HG03565 (cell line): ENCODE measurements at regions not wholly inside any gene's neighbourhood (a gene's known extent, or its start where the extent isn't known, plus 50 kb on each side); places are given as distances from the start of the nearest gene placed in this dataset.

ENCODE experiments used
- ATAC-seq: cut with Tn5 transposase; IDR thresholded peaks from one replicate; pipeline ENCODE4 v1.9.1; 2021; ENCODE audit warnings: mild to moderate bottlenecking, moderate library complexity; ENCODE audit not compliant: unreplicated experiment

DNA sequence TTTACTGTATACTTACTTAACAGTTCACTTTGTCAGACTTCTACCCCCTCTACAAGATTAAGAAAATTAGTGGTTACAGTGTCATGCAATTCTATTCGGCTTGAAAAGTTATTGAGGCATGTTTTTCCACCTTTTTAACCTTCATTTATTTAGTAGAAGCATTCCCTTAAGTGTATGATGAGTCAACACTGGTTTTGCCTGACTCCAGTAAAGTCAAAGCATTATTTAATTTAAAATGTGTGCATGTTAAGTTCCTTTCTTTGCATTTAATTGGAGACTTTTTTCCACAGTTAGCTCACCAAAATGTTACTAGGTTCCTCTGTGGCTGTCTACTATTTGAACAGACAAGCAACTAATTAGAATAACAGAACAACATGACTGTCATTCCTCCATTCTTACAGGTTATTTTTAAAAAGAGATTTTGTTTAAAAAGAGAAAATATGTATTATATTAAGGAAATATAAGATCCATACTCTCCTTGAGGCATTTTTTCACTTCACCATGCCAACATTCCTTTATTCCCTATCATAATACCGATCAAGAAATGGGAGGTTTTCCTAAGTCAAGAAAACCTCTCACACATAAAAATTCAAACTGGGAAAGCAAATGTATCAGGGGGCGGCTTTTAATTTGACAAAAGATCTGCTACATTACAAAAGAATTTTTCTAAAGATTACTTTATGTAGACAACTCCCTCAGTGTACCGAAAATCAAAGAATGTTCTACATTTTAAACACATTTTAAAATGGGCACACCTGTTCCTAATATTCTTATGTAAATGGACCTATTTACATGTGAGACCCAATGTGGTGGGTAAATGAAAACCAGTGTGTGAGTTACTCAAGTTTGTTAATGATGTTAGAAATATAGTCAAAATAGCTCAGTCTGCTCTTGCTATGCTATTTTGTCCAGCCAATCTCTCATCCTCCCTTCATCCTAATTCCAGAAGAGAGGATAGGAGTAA lies 361.2 kb downstream of the UTRN start:
- ATAC-seq = no peak

DNA sequence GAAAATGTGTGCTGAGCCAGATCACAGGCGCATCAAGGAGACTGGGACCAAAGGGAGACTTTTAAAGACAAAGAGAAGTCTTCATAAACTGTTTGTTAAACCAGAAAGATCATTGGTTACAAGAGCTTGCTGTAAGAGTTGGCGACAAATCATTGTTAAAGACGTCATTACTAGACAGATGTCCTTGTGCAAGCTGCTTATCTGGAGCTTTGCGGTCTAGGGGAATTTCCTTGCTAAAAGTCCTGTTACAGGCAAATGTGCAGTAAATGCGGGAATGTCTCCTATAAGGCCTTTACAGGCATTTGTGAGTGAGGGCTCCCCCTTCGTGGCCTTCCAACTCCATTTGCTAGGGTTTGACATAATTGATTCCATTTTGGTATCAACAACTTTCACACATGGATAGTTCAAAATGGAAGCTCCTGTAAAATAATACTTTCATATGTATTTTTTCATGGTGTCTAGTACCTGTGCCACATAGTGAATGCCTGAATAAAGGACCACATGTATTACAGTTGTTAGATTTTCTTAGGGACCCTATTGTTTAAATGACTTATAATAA lies 362.4 kb downstream of the UTRN start:
- ATAC-seq = no peak

DNA sequence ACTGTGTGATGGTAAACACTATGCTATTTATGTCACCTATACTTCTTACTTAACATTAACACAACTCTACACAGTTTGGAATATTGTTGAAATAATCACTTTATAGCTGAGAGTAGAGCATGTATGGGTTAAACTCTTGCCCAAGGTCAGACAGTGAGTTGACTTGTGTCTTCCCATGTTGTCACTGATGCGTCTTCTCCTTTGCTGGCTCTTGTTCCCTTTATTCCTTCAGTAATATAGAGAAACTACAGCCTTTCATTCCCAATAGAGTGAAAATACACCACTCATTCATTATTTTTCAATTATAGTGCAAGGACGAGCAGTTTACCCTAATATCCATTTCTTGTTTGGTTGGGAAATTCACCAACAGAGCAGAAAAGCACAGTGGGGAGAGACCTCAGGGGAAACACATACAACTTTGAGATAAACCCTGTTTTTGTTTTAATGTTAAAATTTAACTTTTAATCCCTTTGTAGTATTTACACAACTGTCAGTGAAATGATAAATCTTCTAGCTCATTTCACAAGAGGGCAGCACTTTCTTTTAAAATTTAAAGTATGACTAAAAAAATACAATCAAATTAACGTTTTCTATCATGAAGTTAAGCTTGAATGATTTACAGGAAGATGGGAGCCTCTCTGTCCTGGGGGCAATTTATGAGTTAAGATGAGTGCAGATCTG lies 363.0 kb downstream of the UTRN start:
- no peak for ATAC-seq

DNA sequence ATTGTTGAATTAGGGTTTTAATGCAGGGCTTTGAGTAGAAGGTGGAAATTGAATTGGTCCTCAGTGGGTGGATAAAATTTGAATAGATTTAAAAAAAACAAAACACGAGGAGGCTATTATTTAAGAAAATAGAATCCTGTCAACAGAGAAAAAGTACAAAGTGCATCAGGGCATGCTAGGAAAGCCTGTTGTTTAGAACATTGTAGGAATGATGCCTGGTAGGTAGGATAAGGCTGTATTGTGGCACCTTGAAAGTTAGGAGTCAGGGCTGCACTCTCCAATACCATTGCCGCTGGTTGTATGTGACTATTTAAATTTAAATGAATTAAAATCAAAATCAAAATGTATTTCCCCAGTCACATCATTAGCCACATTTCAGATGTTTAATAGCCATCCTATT lies 363.9 kb downstream of the UTRN start:
- no peak for ATAC-seq

DNA sequence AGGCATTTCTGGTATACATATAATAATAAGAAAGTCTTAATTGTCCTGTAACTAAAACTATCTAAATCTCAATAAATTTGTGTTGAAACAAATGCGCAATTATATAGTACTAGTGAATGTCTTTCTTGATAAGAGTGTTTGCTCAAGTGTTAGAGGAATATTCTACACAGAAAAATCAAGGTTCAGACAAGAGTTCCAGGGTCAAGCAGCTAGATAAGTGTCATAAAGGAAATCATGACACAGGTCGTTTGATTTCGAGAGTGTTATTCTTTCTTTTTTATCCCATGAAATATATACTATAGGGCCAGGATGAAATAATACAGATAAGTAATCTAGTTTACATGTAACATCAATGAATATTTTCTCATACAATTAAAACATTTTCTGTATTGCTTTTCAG lies 366.1 kb downstream of the UTRN start:
- no peak for ATAC-seq

DNA sequence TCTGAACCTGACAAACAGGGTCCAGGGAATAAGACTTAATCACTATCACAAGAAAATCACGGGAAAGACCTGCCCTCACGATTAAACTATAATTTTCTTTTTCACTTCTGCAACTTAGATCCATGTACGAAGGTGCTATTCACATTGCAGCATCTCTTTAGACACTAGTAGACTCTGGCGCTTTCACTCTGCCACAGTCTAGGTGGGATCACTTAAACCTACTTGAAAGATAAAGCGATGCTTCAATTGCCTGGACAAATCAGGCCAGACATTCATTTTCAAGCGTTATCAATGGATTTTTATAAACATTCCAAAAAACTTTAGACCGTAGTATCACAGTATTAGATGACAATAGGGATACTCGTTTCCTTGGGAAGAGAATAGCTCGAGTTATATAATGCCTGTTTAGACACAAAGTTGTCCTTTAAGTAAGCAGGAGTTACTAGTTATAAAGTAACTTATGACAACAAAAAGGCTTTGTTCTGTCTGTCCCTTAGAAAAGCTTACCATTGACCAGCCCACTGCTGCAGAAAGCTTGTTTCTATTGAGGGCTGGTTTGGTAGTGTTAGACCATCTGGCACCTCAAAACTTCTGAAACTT lies 367.3 kb downstream of the UTRN start:
- ATAC-seq = no peak

DNA sequence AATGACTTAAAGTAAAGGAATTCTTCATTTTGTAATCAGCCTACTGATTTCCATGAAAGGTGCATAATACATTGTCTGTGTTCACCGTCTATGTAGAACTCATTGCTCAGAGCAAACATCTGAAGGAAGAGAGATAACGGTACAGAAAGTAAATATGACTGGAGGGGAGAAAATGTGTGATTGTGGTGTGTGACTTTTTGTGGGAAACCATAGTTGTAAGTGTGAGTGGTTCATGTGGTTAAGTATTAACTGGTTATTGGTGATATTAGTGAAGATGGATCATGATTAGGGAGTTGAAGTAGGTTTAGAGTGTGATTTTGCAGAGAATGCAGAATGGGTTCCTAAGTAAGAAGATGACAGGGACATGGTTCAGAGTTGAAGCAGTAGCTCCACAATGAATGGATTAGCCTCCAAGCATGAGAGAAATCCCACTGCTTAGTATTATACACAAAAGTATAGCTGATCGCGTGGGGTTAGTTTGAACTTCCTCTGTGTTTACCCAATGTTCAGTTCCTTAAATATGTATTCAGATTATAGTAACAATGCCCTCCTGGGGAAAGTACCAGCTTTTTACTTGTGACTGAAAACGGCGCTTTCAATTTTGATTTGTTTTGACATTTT lies 368.9 kb downstream of the UTRN start:
- peak; percentile 86 for ATAC-seq

DNA sequence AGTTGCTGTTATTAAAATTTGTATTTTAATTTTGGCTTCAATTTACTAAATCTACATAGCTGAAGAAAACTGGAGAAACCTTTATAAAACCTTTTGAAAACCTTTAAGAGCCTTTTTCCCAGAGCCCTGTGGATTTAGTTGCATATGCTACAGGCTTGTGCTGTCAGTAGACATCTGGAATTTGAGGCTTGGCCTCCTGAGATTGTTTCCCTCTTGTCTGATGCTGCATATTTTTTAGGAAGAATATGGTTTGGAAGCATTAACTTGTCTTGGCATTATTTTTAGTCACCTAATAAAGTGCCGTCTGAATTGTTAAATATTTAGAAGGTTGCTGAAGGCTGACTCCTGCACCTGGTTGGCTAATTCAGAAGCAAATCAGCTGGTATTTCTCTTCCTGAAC lies 369.4 kb downstream of the UTRN start:
- ATAC-seq = no peak

DNA sequence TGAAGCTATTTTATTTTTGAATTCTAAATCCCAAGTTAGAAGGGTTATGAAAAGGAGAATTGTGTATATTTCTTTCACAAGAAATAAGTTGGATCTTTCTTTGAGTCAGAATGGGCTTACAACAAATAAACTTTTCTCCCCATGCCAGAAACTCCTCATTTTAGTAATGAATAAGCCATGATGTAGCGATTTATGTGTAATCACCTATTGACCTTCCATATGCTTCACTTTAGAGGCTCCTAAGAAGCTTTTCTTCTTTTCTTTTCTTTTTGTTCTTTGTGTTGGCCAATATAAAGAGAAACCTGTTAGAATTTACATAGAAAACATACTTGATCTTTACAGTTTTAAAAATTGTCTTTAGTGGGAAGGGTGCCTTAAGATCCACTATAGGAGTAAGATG lies 370.2 kb downstream of the UTRN start:
- ATAC-seq = no peak

DNA sequence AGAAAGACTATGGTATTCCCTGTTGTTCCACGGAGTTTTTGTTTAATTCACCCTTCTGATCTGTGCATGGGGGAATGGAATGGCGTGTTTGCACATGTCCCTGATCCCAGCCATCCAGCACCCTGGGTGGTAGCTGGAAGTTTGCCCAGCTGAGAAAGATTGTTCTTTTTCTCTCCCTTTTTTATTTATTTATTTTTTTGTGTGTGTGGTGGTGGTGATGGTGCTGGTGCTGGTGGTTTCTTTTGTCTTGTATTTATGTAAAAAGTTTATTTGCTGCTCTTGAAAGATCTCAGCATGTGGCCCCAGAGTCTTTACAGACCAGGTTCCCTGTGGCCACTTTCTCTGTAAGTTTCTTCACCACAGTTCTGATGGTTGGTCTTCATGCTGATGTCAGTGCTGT lies 372.6 kb downstream of the UTRN start:
- ATAC-seq = no peak

DNA sequence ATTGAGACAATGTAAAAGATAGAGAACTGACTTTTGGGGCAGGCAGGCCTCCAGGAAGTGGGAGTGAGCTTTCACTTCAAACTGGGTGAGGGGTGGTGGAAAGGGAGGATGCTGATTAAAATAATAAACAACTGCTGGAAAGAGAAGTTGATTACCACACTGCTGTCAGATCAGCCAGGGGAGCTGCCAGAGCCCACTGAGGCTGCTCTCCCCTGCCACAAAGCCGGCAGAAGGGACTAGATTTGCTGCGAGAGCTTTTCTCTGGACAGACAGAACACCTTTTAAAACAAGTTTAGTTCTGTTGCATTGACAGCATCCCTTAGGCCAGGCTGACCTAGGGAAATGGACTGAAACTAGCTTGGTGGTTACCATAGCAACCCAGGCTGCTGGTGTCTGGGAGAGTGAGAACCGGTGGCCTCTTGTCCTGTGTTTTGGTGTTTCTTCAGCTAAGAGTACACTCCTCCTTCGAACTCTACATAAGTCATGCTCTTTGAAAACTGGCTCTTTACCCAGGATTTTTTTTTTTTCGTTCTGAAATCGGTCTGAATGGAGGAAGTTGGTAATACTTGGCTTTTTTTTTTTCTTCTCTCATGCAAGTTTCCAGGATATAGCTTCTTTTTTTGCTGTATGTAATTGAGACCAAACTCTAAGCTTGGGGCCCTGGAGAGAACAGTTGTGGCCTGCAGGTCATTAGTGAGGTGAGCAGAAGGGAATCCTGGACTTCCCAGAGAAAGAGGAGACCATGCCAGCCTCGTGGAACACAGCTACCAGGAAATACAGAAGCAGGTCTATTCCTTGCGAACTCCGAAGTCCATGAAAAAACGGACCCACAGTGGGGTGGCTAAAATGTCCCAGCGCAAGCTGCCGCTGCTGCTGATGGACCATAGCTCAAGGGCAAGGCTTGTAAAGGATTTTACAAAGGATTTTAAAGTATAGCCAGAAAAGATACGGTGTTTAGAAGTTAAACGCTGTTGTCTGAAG lies 374.4 kb downstream of the UTRN start:
- no peak for ATAC-seq

DNA sequence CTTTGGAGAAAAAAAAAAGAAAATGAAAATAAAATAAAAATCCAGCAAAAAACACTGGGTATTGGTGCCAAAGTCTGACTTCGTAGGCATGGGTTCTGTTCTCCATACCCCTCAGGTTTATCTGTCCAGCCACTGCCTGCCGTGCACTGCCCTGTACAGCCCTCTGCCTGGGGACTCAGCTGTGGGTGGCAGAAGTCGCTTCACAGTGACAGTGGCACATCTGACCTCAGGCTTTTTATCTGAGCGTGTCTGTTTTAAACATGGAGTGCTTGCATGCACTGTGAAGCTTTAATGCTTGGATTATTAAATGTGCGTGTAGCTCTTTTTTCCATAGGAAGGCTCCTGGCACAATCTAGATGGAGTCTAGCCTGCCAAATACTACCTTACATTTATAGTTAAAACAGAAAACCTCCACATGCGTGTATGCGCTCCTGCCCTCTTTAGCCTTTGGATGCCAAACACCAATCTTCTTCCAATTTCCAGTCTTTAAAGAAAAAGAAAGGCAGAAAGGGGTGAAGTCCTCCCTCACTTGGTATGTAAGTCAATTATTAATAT lies 375.5 kb downstream of the UTRN start:
- ATAC-seq = no peak

DNA sequence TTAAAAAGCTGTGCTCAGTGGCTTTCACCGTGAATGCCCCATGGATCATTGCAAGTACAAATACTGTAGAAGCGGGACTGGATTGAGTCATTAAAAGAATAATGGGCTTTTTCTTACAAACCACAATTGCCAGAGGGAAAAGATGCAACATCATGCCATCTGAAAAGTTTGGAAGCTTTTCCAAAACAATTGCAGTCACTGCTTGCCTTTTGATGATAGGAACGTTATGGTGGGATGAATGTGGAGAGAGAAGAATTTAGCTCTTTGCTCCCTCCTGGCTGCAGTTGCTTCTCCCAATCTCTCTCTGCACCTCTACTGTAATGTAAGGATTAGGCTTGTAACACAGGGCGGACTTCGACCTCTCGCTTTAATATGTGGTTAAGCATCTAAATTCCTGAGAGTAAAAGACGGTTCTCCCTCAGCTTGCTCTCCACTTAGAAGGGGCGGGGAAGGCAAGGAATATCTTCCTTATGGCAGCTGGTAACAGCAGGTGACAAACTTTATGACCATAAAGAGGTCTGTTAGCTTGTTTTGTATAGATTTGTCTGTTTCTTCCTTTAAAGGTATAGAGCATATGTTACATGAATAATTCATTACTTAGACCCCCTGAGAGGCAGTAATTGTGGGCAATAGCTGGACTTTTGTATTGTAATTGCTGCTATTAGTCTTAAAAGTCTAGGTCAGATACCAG lies 376.1 kb downstream of the UTRN start:
- no peak for ATAC-seq

DNA sequence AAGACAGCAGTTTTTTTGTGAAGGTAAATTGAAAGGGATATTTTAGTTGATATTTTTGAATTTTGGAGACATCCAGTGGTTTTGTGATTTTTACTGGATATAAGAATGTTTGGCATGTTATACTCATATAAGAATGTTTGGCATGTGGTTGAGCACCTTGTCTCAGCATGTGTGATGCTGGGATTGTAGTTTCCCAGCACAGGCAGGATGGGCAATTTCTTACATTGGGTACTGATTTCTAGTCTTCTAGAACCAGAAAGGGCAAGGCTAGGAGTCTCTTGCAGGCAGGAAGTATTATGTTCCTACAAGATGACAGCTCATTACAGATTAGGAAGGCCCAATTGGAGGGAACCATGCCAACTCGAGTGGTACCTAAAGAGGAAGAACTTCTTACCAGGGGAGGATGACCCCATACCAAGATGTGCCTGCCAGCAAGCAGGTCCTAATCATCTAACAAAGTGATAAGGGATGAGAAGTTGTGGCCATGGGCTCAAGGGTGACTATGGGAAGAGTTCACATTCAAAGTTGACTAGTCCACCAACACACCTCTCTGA lies 377.8 kb downstream of the UTRN start:
- no peak for ATAC-seq

DNA sequence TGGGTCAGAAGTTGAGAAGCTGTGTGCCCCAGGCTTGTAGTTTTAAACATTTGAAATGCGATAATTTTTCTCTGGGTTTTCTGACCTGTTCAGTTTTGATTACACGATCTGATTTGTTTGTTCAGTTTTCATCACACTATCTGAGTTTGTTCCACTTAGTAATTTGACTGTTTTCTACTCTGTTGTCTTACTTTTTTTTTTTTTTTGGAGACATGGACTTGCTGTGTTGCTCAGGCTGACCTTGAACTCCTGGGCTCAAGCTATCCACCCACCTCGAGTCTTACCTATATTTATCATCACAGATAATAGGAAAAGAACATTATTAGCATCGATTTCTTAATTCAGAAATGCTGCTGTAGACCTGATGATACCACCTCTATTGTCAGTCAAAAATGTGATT lies 379.1 kb downstream of the UTRN start:
- no peak for ATAC-seq

DNA sequence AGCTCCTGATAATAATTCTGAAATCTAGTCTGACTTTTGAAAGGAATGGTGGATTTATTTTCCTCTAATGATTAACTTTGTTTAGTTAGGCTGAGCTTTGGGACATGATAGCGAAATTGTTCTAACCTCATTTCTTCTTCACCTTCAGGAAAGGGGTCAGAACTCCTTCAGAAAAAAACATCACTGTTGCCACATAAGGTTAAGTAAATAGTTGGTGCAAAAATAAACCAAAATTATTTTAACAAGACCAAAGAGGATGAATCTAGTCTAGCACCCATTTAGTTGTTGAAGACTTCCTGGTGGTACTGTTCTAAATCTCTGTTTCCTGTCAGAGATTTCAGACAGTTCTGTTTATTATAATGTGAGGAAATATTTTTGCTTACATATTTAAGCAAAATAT lies 379.8 kb downstream of the UTRN start:
- no peak for ATAC-seq

DNA sequence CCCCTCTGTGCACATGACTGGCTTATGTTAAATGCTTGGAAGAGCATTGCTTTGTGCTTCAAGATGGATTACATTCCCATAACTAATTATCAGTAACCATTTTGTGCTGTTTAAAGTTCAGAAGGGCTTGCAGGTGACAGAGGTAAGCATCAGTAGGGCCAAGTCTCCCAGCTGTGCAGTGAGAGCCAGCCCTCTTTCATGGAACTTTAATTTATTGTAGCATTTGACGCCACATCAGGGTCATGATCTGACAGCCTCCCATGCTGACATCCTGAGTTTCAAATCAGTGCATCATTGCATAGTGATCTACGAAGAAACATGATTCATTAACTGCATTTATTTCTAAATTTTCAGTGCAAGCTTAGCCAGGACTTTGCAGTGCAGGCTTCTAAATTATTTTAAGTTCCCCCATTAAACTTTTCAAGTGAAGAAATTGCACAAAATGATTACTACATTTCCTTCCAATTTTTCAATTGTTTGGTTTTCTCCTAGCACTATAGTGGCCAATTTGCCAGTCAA lies 380.9 kb downstream of the UTRN start:
- no peak for ATAC-seq

DNA sequence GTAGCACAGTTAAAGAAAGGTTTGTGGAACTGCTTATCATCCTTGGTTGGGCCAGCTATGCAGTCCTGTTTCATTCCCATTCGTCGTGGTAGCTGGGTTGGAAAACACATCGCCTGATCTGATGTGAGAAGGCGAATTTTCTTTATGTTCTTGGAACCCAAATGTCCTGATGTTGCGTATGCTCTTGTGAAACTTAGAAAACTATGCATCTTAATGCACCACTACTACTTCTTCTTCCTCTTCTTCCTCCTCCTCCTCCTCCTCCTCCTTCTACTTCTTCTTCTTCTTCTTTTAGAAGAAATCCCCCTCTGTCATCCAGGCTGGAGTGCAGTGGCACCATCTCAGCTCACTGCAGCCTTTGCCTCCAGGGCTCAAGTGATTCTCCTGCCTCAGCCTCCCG lies 381.6 kb downstream of the UTRN start:
- no peak for ATAC-seq
